ENCODE measurements at regions not wholly inside any gene's neighbourhood (a gene's known extent, or its start where the extent isn't known, plus 50 kb on each side); places are given as distances from the start of the nearest gene placed in this dataset.
"Not testable (repeated sequence)": the region's sequence is repeated elsewhere in the genome, so short reads cannot be mapped to it uniquely, and the experiment has no call there.

- DNase-seq, result no peak
- Histone ChIP-seq H3K27me3 (ENCODE audit: low read depth) (no peaks in the 10 kb centered on the region), H3K9me3 (replicated peaks) (no peaks in the 10 kb centered on the region), H3K27ac (replicated peaks) (no peak overlapping the region), H3K4me3 (no peak overlapping the region), H3K36me3 (no peaks in the 10 kb centered on the region), H3K4me1 (no peaks in the 10 kb centered on the region)
- TF ChIP-seq CTCF (IDR thresholded peaks at IDR 0.05; ENCODE audit: borderline replicate concordance), result no peak
- intact Hi-C loops (cut with micrococcal nuclease), result no loop called here
Measured at GRCh38 chr12:33247625-33248024, 192.0 kb downstream of the SYT10 start.

- no peak for DNase-seq
- Histone ChIP-seq H3K4me3 (no peak overlapping the region), H3K27me3 (ENCODE audit: low read depth) (no peaks in the 10 kb centered on the region), H3K4me1 (no peaks in the 10 kb centered on the region), H3K9me3 (replicated peaks) (no peaks in the 10 kb centered on the region), H3K36me3 (no peaks in the 10 kb centered on the region), H3K27ac (replicated peaks) (no peak overlapping the region)
- no peak for TF ChIP-seq CTCF (IDR thresholded peaks at IDR 0.05; ENCODE audit: borderline replicate concordance)
- intact Hi-C loops (cut with micrococcal nuclease), result no loop called here
Measured at GRCh38 chr12:33245434-33245833, 194.2 kb downstream of the SYT10 start.

- intact Hi-C loops (cut with micrococcal nuclease), result no loop called here
- H3K4me1 ChIP-seq, result no peaks in the 10 kb centered on the region
- H3K27ac ChIP-seq (replicated peaks), result no peak overlapping the region
- peaks cover under 1% of the 10 kb centered on the region for H3K9me3 ChIP-seq (replicated peaks)
- DNase-seq, result no peak
- no peaks in the 10 kb centered on the region for H3K36me3 ChIP-seq
- no peaks in the 10 kb centered on the region for H3K27me3 ChIP-seq (ENCODE audit: low read depth)
- no peak for TF ChIP-seq CTCF (IDR thresholded peaks at IDR 0.05; ENCODE audit: borderline replicate concordance)
- H3K4me3 ChIP-seq, result no peak overlapping the region
Measured at GRCh38 chr12:33226671-33227070, 212.9 kb downstream of the SYT10 start.

GRCh38 chr12:33223956-33224355 lies 215.7 kb downstream of the SYT10 start:
- Histone ChIP-seq H3K36me3 (no peaks in the 10 kb centered on the region), H3K27ac (replicated peaks) (no peak overlapping the region), H3K27me3 (ENCODE audit: low read depth) (no peaks in the 10 kb centered on the region), H3K9me3 (replicated peaks) (peaks cover 13% of the 10 kb centered on the region), H3K4me3 (no peak overlapping the region), H3K4me1 (no peaks in the 10 kb centered on the region)
- no peak for TF ChIP-seq CTCF (IDR thresholded peaks at IDR 0.05; ENCODE audit: borderline replicate concordance)
- intact Hi-C loops (cut with micrococcal nuclease), result no loop called here
- no peak for DNase-seq

- no peaks in the 10 kb centered on the region for H3K27me3 ChIP-seq (ENCODE audit: low read depth)
- no peaks in the 10 kb centered on the region for H3K36me3 ChIP-seq
- intact Hi-C loops (cut with micrococcal nuclease), result no loop called here
- no peaks in the 10 kb centered on the region for H3K4me1 ChIP-seq
- peaks cover 29% of the 10 kb centered on the region for H3K9me3 ChIP-seq (replicated peaks)
- no peak for DNase-seq
- TF ChIP-seq CTCF (IDR thresholded peaks at IDR 0.05; ENCODE audit: borderline replicate concordance), result no peak
- H3K27ac ChIP-seq (replicated peaks), result no peak overlapping the region
- H3K4me3 ChIP-seq, result no peak overlapping the region
Measured at GRCh38 chr12:33222357-33222756, 217.3 kb downstream of the SYT10 start.

GRCh38 chr12:33205981-33206380 lies 233.6 kb downstream of the SYT10 start:
- Histone ChIP-seq H3K9me3 (replicated peaks) (peaks cover 4% of the 10 kb centered on the region), H3K36me3 (no peaks in the 10 kb centered on the region), H3K4me3 (no peak overlapping the region), H3K27ac (replicated peaks) (no peak overlapping the region), H3K27me3 (ENCODE audit: low read depth) (no peaks in the 10 kb centered on the region), H3K4me1 (no peaks in the 10 kb centered on the region)
- intact Hi-C loops (cut with micrococcal nuclease), result no loop called here
- no peak for TF ChIP-seq CTCF (IDR thresholded peaks at IDR 0.05; ENCODE audit: borderline replicate concordance)
- no peak for DNase-seq

GRCh38 chr12:33194389-33194788 lies 245.2 kb downstream of the SYT10 start:
- H3K27ac ChIP-seq (replicated peaks); intact Hi-C loops (cut with micrococcal nuclease): not testable (repeated sequence)

More at GRCh38 chr12:33194389-33194788, 245.2 kb downstream of the SYT10 start:
- DNase-seq; H3K4me1 ChIP-seq; H3K36me3 ChIP-seq; H3K4me3 ChIP-seq; H3K27me3 ChIP-seq (ENCODE audit: low read depth): not testable (repeated sequence)
- peaks cover 36% of the 10 kb centered on the region for H3K9me3 ChIP-seq (replicated peaks)
